Hepatocyte (in vitro differentiated cells): ENCODE measurements at regions not wholly inside any gene's neighbourhood (a gene's known extent, or its start where the extent isn't known, plus 50 kb on each side); places are given as distances from the start of the nearest gene placed in this dataset.
"Not testable (repeated sequence)": the region's sequence is repeated elsewhere in the genome, so short reads cannot be mapped to it uniquely, and the experiment has no call there.

Source experiments
- EZH2 ChIP-seq: fragments of 200-600 bp; sonication (generic); IDR thresholded peaks from 2 replicates; pipeline ENCODE4 v1.6.1; 2016; ENCODE audit warnings: antibody characterized with exemption, mild to moderate bottlenecking, borderline replicate concordance
- EZH2phosphoT487 ChIP-seq: fragments of 200-600 bp; sonication (generic); IDR thresholded peaks from one replicate; pipeline ENCODE4 v1.6.1; 2018; ENCODE audit warnings: antibody characterized with exemption, mild to moderate bottlenecking, low read depth, moderate library complexity; ENCODE audit not compliant: unreplicated experiment, severe bottlenecking
- TF ChIP-seq, protein P1 (sequence below): fragments of 200-600 bp; sonication (generic); IDR thresholded peaks from 2 replicates; pipeline ENCODE4 v1.5.1; 2016; ENCODE audit warnings: antibody characterized with exemption, mild to moderate bottlenecking; ENCODE audit not compliant: poor library complexity

DNA sequence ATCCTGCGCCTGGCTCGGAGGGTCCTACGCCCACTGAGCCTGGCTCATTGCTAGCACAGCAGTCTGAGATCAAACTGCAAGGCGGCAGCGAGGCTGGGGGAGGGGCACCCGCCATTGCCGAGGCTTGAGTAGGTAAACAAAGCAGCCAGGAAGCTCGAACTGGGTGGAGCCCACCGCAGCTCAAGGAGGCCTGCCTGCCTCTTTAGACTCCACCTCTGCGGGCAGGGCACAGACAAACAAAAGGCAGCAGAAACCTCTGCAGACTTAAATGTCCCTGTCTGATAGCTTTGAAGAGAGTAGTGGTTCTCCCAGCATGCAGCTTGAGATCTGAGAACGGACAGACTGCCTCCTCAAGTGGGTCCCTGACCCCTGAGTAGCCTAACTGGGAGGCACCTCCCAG lies 71.9 kb upstream of the NMU start:
- TF ChIP-seq, protein P1, sequence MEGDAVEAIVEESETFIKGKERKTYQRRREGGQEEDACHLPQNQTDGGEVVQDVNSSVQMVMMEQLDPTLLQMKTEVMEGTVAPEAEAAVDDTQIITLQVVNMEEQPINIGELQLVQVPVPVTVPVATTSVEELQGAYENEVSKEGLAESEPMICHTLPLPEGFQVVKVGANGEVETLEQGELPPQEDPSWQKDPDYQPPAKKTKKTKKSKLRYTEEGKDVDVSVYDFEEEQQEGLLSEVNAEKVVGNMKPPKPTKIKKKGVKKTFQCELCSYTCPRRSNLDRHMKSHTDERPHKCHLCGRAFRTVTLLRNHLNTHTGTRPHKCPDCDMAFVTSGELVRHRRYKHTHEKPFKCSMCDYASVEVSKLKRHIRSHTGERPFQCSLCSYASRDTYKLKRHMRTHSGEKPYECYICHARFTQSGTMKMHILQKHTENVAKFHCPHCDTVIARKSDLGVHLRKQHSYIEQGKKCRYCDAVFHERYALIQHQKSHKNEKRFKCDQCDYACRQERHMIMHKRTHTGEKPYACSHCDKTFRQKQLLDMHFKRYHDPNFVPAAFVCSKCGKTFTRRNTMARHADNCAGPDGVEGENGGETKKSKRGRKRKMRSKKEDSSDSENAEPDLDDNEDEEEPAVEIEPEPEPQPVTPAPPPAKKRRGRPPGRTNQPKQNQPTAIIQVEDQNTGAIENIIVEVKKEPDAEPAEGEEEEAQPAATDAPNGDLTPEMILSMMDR, result not testable (repeated sequence)
- not testable (repeated sequence) for TF ChIP-seq EZH2, EZH2phosphoT487
